ENCODE measurements at regions not wholly inside any gene's neighbourhood (a gene's known extent, or its start where the extent isn't known, plus 50 kb on each side); places are given as distances from the start of the nearest gene placed in this dataset.

- TF ChIP-seq CTCF (IDR thresholded peaks at IDR 0.05; ENCODE audit: low read length) (no peak), EZH2 (optimal IDR thresholded peaks at IDR 0.05; ENCODE audit: low read depth, low read length) (no peak), EZH2phosphoT487 (IDR thresholded peaks at IDR 0.05; ENCODE audit: low read length) (no peak)
Observed at GRCh38 chr6:134680021-134680420, 269.9 kb downstream of the ALDH8A1 start.
